ENCODE measurements at regions not wholly inside any gene's neighbourhood (a gene's known extent, or its start where the extent isn't known, plus 50 kb on each side); places are given as distances from the start of the nearest gene placed in this dataset.

DNA sequence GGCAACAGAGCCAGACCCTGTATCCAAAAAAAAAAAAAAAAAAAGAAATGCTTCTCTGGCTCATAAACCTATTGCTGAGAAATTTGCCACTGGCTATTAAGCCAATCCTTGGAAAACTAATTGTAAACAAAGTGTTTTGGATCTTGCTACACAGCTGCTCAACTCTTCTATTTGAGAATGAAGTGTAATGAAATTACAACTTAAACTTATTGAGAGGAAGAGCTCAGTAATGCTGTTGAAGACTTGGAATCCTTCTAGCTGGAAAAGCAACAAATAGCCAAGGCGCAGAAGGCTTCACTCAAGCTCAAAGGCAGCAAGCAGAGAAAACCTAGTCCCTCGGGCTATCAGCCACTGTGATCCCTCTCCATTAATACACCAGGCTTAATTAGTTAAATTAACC lies 99.6 kb upstream of the ZNF438 start:
- TF ChIP-seq, protein P1, sequence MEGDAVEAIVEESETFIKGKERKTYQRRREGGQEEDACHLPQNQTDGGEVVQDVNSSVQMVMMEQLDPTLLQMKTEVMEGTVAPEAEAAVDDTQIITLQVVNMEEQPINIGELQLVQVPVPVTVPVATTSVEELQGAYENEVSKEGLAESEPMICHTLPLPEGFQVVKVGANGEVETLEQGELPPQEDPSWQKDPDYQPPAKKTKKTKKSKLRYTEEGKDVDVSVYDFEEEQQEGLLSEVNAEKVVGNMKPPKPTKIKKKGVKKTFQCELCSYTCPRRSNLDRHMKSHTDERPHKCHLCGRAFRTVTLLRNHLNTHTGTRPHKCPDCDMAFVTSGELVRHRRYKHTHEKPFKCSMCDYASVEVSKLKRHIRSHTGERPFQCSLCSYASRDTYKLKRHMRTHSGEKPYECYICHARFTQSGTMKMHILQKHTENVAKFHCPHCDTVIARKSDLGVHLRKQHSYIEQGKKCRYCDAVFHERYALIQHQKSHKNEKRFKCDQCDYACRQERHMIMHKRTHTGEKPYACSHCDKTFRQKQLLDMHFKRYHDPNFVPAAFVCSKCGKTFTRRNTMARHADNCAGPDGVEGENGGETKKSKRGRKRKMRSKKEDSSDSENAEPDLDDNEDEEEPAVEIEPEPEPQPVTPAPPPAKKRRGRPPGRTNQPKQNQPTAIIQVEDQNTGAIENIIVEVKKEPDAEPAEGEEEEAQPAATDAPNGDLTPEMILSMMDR (IDR thresholded peaks at IDR 0.05 in 2 of 3, conservative IDR thresholded peaks at IDR 0.05 in 1 of 3; ENCODE audit: borderline replicate concordance in 1 of 3, insufficient read depth in 1 of 3, low read depth in 2 of 3, low read length in 2 of 3) = no peak
- no peak for TF ChIP-seq YY1 (IDR thresholded peaks at IDR 0.05; ENCODE audit: extremely low read depth, insufficient replicate concordance, low read depth, low read length)
- no peak for TF ChIP-seq SRF (IDR thresholded peaks at IDR 0.05; ENCODE audit: low read depth)
- no peak for TF ChIP-seq EZH2phosphoT487 (IDR thresholded peaks at IDR 0.05; ENCODE audit: borderline replicate concordance)
- TF ChIP-seq EZH2 (IDR thresholded peaks at IDR 0.05) = no peak
